ELF-1 (cell line): ENCODE measurements at regions not wholly inside any gene's neighbourhood (a gene's known extent, or its start where the extent isn't known, plus 50 kb on each side); places are given as distances from the start of the nearest gene placed in this dataset.

ENCODE experiments used
- DNase-seq: peaks from one replicate; pipeline ENCODE4 v3.0.0-alpha.2; 2016; ENCODE audit warnings: low read depth, low spot score

DNA sequence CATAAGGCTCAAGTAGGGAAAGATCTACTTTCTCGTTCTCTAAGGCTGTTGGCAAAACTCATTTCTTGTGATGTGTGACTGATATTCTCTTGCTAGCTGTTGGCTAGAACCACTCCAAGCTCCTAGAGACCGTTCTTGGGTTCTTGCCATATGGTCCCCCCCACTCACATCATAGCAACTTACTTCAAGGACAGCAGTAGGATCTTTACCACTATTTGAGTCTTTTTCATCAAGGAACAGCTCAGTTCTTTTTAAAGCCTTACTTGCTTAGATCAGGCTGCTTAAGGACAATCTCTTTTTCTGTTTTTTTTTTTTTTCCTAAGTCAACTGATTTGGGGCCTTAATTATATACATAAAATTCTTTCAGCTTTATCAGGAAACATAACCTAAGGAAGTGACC lies 251.1 kb downstream of the GPR37 start:
- no peak for DNase-seq

DNA sequence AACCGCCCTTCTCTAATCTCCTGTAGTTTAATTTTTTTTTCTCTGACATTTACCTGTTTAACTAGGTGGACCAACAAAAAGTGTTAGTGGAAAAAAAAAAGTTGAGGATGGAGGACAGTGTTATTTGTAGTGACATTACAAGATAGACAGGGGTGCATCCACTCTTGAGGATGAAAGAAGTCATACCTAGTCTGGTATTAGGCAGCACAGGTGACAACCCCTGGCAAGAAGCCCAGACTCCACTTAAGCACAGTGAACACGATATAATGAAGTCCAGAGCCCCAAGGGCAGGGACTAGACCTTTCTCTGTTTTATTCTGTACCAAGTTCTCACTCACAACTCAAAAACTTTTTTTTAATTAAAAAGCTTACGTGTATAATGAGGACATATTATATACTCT lies 268.4 kb downstream of the GPR37 start:
- no peak for DNase-seq

DNA sequence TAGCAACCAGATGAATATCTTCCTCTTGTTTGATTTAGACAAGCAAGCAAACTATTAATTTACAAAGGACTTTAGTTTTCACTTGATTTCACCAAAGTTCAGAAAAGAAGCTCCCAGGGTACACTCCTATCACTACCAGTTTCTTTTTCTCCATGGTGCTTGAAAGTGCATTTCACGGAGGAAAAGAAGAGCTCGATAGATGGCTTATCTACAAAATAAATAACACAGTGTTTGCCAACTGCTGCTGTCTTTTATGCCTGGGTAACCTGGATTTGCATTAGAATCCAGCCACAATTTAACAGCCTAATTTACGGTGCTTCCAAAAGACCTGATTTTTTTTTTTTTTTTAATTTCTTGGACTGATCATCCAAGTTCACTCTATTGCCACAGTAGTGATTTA lies 275.7 kb downstream of the GPR37 start:
- DNase-seq = no peak

DNA sequence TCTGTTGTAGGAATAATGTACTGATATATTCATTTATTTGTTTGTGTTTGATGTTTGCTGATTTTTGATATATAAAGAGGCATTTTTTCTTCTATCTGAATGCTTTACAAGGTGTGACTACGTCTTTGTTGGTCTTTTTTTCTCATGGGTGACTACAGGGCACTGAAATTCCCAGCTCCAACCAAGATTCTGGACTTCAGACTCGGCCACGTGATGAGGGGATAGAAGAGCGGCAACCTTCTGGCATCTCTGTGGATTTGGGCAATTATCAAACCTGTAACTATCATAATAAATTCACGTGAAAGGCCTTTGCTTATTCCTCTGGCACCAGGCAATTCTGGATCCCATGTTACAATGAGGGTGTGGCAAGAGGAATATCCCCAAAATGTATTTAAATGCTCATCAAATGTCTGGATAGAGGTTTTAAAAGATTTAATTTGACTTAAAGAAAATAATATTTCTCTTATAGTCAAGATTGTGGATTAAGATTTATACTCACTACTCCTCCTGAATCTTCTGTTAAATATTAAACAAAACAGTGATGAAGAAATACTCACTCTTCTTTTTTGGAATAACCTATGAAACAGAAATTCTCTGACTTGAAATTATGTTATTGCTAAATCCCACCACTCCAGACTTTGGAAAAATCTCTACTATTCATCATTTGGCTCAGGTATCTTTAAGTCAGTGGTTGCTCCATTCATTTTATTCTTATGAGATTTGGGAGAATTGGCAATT lies 276.3 kb downstream of the GPR37 start:
- no peak for DNase-seq

DNA sequence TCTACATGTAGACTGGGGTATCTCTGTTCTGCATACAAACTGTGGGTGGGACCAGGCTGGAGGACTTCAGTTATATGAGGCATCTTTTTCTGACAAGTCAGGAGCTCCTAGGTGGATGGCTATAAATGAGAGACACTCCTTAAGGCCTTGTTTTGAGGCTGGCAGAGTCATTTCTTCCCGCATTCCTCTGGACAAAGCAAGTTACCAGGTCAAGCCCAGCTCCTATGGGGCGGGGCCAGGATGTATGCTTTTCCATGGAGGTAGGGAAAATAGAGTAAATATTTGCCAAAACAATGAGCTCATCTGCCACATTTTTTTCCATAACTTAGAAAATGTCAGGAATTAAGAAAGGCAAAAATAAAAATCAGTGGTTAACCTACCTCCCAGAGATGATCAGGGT lies 283.4 kb downstream of the GPR37 start:
- DNase-seq = no peak

DNA sequence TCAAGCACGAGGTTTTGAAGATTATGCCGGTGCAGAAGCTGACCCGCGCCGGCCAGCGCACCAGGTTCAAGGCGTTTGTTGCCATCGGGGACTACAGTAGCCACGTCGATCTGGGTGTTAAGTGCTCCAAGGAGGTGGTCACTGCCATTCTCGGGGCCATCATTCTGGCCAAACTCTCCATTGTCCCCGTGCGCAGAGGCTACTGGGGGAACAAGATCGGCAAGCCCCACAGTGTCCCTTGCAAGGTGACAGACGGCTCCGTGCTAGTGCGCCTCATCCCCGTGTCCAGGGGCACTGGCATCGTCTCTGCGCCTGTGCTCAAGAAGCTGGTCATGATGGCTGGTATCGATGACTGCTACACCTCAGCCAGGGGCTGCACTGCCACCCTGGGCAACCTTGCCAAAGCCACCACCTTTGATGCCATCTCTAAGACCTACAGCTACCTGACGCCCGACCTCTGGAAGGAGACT lies 284.7 kb downstream of the GPR37 start:
- no peak for DNase-seq

DNA sequence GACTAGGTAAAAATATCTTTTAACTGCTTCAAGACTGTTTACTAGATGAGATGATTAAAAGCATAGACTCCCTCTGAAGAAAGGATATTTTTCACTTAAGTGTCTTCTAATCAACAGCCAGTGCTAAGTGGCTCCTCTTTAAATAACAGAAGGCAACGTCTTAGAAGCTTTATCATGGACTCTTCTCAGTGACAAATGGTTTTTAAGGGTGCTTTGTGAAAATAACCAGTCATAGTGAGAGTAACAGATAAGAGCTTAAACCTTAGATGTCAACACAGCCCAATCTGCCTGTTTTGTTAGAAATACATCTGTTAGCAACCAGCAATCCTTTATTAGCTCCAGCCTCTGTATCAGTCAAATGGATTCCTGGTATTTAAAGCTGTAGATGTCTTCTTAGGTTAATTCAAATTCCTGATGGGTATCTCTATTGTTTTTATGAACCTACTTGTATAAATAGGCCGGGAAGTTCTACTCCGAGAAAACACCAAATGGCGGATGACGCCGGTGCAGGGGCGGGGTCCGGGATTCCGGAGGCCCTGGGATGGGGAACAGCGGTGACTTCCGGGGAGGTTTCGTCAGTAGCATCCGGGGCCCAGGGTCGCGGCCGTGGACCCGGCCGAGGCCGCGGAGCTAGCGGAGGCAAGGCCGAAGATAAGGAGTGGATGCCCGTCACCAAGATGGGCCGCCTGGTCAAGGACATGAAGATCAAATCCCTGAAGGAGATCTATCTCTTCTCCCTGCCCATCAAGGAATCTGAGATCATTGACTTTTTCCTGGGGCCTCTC lies 285.4 kb downstream of the GPR37 start:
- no peak for DNase-seq

DNA sequence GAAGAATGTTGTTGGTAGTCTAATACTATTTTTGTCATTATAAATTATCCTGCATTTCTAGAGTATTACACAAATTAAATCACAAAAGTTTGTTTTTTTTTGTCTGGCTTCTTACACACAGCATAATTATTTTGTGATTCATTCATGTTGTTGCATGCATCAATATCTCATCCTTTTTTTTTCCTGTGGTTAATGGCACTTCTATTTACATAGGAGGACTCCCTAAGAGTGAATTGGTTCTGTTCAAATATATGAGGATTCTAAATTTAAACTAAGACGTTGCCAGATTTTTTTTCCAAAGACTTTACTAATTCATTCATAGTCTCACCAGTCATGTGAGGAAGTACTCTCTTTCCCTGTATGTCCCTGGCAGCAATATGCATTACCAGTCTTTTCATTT lies 303.3 kb downstream of the GPR37 start:
- DNase-seq = no peak

DNA sequence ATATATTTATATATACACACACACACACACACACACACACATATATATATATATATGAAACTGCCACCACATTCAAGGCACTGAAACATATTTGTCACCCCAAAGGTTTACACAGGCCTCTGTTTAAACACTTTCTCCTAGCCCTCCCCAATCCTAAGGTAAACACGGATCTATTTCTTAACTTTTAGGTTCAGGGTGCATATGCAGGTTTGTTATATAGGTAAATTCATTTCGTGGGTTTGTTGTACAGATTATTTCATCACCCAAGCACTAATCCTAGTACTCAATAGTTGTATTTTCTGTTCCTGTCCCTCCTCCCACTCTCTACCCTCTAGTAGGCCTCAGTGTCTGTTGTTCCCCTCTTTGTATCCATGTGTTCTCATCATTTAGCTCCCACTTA lies 305.0 kb downstream of the GPR37 start:
- no peak for DNase-seq

DNA sequence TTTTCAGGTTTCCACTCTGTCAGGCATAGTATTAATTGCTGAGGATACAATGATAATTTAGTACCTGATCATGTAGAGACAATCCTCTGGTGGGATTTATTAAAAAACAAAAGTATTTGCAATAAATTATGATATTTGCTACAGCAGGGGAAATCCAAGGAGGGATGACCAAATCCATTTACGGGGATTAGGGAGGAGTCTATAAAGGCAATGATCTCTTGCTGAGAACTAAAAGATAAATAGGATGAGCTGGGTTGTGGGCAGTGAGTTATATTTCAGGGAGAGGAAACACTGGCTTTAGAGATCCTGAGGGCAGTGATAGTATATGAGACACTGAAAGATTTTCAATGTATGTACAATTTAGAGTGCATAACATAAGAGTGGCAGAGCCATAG lies 305.5 kb downstream of the GPR37 start:
- no peak for DNase-seq

DNA sequence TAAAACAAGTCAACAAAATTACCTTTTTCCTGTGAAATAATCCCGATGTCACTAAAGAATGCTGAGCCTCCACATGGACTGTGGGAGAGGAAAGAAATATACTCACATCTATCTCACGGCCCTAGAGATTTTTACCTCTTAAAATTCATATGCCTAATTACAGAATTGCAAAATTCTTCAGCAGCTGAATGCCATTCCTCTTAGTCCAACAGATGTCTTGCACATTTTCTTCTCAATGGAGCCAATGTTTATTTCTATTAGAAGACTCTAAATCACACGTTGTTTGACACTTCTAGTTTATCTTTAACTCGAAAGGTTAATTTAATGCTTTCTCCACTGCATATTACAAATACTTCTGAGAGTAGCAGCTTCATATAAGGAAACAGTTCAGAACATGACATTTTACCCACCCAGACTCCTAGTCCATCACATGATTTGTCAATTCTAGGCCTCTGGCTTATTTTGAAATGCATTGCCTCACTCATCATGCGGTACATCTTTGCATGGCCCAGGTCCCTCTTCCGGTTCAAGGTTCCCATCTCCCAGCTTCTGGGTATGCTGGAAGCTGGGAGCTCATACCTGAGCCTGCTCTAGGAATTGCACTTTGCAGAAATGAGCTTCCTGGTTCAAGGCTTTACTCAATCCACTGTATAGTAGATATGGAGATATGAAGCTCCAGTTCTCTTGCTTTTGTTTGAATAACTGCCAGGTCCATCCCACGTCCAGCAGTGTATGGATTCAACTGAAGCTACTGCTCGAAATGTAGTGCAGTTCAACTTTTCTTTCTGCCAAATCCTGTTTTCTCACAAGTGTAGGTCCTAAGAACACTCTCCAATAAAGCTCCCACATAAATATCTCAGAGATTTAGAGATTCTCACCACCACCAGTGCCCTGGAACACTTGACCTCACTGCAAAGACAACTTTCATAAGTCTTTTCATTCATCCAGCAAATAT lies 306.2 kb downstream of the GPR37 start:
- no peak for DNase-seq

DNA sequence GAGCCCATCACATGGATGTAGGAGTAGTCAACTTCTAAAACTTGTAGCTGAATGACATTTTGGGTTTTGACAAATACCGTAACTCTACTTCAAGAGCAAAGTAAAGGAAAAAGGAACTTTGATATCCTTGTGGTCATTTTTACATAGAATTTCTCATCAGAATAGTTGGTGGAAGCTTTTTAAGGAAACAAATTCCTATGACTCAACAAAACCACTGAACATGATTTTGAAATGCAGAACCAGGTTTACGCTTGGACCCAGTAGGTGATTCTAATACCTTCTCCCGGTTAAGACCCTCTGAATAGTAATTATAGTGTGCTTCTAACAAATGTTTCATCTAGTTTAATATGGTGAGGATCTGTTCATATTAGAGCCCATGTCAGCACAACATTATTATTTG lies 307.8 kb downstream of the GPR37 start:
- DNase-seq = no peak

DNA sequence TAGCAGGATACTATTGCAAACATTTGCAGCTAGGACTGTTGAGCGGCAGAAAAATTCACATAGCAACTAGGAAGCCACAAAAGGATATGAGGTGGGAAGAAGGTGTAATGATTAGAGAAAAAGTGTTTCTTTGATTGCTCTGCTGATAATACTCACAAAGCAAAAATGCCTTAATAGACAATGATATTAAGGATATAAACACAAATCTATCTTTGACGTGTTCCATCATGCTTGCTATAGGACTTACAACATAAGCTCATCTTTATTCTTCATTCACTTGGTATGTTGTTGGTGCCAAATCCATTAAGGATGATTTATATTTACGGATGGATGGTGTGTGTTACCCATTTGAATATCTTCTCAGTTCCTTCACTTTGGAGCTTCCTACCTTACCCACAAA lies 309.3 kb downstream of the GPR37 start:
- DNase-seq = no peak

DNA sequence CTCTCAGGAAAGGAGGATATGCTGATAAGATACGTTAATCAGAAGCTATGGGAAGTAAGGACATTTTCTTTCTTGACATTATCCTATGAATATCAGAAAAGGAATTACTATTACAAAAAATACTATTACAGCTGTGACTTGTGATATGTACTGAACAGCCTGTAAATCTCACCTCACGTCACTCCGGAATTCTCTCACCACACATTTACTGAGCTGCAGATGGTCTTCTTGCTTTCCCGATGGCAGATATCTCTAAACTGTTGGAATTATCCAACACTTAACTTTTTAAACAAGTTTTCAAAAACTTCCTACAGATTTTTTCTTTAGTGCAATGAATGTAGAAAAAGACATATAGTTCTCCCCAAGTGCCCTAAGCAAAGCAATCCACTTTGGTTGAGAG lies 313.4 kb downstream of the GPR37 start:
- no peak for DNase-seq

DNA sequence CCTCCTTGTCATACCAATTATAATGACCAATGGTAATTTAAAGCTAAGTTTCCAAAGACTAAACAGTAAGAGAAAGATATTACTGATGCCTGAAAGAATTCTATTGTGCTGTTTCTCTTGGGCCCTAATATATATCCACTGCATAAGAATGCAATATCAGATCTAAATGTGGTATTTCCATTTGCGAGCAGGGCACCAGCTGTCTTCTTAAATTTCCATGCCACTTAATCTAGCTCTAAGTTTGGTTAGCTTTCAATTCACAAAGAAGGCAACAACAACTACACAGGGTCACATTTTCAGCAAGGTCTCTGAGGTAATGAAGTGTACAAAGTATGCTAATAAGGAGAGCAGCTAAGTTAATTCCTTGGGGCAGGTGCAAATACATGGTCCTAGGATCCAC lies 315.7 kb downstream of the GPR37 start:
- no peak for DNase-seq

DNA sequence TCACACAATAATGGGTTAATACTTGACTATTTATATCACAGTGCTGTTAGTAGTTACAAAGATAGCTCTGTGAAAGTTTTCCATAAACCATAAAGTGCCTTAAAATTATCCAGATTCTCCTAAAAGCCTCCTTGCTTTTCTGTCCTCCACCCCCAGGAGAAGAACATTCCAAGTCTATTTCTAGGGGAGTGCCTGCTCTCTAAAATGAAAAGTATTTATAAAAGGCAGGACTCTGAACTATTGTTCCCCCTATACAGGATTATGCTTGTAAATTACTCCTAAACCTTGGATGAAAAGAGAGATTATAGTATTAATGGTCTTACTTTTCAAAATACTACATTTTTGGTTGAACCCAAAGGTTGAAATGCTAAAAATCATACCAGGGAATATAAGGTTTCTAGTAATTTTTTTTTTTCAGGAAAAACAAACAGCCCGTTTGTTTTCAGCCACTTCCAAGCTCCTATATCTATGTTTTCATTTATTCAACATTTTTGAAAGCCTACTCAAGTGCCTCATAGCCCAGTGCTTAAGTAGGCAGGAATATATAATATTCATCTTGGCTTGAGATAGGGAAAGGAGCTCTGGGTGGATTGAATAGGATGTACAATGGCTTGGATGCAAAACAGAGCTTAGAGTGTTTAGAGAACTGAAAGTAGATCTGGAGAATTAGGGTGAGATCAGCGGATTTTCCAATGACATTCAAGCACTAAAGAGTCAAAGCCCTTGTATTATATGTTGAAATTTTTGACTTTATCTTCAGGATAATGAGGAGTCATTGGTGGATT lies 320.7 kb downstream of the GPR37 start:
- DNase-seq = no peak

DNA sequence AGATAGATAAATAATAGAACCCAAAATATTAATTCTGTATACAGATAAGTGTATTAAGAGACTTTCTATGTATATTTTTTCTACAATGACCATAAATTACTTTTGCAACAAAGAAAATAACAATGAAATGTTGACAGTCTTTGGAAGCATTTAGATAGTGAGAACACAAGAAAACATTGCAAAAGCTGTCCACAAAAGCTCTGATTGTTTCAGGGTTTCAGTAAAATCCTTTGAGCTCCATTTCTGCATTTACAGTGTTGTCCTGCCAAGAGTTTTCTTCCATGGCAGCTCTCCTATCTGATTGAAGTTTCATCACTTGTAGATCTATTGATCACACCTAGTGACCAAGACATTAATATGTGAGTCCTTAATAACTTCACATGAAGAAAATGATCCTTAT lies 321.8 kb downstream of the GPR37 start:
- DNase-seq = no peak

DNA sequence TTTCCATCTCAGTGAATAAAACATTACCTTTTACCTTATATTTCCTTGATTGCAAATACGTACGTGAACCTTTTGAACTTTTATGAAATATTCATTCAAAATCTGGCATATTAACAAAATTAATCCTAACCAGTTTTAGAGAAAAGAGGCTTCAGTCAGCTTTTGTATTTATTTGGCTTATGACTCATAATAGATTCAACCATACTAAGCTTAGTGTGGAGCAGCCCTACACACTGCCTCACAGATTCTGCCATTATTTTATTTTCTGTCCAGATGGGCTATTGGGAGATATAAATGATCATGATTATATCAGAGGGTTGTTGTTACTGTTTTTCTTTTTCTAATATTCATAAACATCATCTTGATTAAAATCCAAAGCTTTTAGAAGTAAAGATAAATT lies 325.5 kb downstream of the GPR37 start:
- DNase-seq = no peak

DNA sequence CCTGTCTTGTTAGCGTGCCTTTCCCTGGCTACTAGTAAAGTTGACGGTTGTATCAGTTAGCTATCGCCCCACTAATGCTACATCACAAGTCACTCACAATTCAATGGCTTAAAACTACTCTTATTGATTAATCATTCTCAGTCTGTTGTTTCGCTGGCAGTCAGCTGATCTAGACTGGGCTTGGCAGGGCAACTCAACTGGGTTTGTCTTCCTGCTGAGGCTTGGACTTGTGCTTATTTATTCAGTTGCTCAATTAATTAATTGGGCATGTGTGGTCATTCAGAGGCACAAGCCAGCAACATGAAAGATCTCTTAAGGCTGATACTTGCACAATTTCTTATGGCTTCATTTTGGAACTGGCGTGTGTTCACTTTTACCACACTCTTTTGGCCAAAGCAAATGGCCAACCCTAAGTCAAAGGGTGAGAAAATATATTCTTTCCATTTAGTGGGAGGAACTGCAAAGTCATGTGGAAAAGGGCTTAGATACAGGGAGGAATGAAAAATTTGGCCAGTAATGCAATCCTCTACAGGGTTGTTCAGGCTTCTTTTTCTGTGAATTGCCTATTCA lies 333.5 kb downstream of the GPR37 start:
- no peak for DNase-seq

DNA sequence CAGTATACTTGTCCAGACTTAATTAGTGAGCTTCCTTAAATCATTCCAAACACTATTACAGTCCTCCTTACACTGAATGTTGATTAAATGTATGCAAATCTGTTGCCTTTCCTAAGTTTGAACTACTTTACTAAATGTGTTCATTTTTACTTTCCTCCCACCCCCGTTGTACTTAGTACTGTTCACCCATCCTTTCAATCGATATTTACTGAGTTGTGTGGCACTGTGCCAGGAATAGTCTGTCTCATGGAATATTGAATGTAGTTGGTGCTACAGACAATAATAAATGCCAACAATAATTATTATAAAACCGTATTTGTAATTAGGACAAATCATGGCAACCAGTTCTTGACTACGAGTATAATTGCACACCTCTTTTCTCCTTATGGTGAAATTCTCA lies 335.7 kb downstream of the GPR37 start:
- DNase-seq = no peak

DNA sequence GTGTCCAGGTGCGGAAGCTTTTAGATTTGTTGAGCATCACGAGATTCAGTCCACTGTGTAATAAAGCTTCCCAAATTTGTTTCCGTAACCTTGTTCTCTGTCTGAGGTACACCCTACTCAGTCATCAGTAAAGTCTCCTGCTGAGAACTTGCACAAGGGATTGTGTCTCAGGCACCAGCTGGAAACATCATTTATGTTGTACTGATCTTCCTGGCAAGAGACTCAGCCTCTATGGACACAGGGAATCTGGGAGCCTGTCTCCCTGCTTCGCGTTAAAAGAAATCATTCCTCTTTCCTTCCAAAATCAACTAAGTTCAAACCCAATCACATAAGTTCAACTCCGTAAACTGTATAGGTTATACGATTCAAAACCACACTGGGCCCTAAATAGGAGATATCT lies 336.8 kb downstream of the GPR37 start:
- no peak for DNase-seq
